ENCODE measurements at regions not wholly inside any gene's neighbourhood (a gene's known extent, or its start where the extent isn't known, plus 50 kb on each side); places are given as distances from the start of the nearest gene placed in this dataset.

- H3K9me3 ChIP-seq (ENCODE audit: control insufficient read depth, insufficient read depth, low read length), result no peaks in the 10 kb centered on the region
- no peaks in the 10 kb centered on the region for H3K27me3 ChIP-seq (ENCODE audit: control insufficient read depth, low read length)
- H3K4me2 ChIP-seq (ENCODE audit: low read length), result no peak overlapping the region
- no peaks in the 10 kb centered on the region for H3K36me3 ChIP-seq (ENCODE audit: control insufficient read depth, low read length)
- TF ChIP-seq EZH2phosphoT487 (IDR thresholded peaks at IDR 0.05; ENCODE audit: borderline replicate concordance, low read length), result no peak
- TF ChIP-seq CTCF (IDR thresholded peaks at IDR 0.05; ENCODE audit: low read depth, low read length, poor library complexity, severe bottlenecking), result no peak
- H3K79me2 ChIP-seq (ENCODE audit: control insufficient read depth, low read length), result no peaks in the 10 kb centered on the region
- H3F3A ChIP-seq (ENCODE audit: control insufficient read depth, insufficient read depth), result no peaks in the 10 kb centered on the region
- no peaks in the 10 kb centered on the region for H3K9me2 ChIP-seq (replicated peaks; ENCODE audit: control insufficient read depth, low read length)
- peaks cover 4% of the 10 kb centered on the region; the same call in 1 of the 2 replicates for H3K4me1 ChIP-seq (ENCODE audit: control insufficient read depth, low read length)
- H4K20me1 ChIP-seq (ENCODE audit: control insufficient read depth, insufficient read depth, low read depth, low read length), result no peaks in the 10 kb centered on the region; the same call in 1 of the 2 replicates
- H3K4me3 ChIP-seq (ENCODE audit: low read length), result no peak overlapping the region
- no peak overlapping the region for H3K27ac ChIP-seq (ENCODE audit: low read depth, low read length)
Measured at GRCh38 chr22:49546811-49547585, 280.7 kb downstream of the BRD1 start.

- H3K4me1 ChIP-seq (ENCODE audit: control insufficient read depth, low read length), result peaks cover 4% of the 10 kb centered on the region; the same call in 1 of the 2 replicates
- no peak overlapping the region for H3K27ac ChIP-seq (ENCODE audit: low read depth, low read length)
- no peaks in the 10 kb centered on the region for H3F3A ChIP-seq (ENCODE audit: control insufficient read depth, insufficient read depth)
- H3K4me3 ChIP-seq (ENCODE audit: low read length), result no peak overlapping the region
- H3K36me3 ChIP-seq (ENCODE audit: control insufficient read depth, low read length), result no peaks in the 10 kb centered on the region
- no peaks in the 10 kb centered on the region for H3K9me3 ChIP-seq (ENCODE audit: control insufficient read depth, insufficient read depth, low read length)
- H3K79me2 ChIP-seq (ENCODE audit: control insufficient read depth, low read length), result no peaks in the 10 kb centered on the region
- H3K9me2 ChIP-seq (replicated peaks; ENCODE audit: control insufficient read depth, low read length), result no peaks in the 10 kb centered on the region
- H3K4me2 ChIP-seq (ENCODE audit: low read length), result no peak overlapping the region
- no peaks in the 10 kb centered on the region for H3K27me3 ChIP-seq (ENCODE audit: control insufficient read depth, low read length)
- TF ChIP-seq CTCF (IDR thresholded peaks at IDR 0.05; ENCODE audit: low read depth, low read length, poor library complexity, severe bottlenecking) (no peak), EZH2phosphoT487 (IDR thresholded peaks at IDR 0.05; ENCODE audit: borderline replicate concordance, low read length) (no peak)
- no peaks in the 10 kb centered on the region for H4K20me1 ChIP-seq (ENCODE audit: control insufficient read depth, insufficient read depth, low read depth, low read length)
Measured at GRCh38 chr22:49545606-49546005, 282.1 kb downstream of the BRD1 start.

GRCh38 chr22:49544286-49544685, 283.4 kb downstream of the BRD1 start:
- TF ChIP-seq EZH2phosphoT487 (IDR thresholded peaks at IDR 0.05; ENCODE audit: borderline replicate concordance, low read length) (no peak), CTCF (IDR thresholded peaks at IDR 0.05; ENCODE audit: low read depth, low read length, poor library complexity, severe bottlenecking) (no peak)

More at GRCh38 chr22:49544286-49544685, 283.4 kb downstream of the BRD1 start:
- H3K27me3 ChIP-seq (ENCODE audit: control insufficient read depth, low read length), result no peaks in the 10 kb centered on the region
- H3K79me2 ChIP-seq (ENCODE audit: control insufficient read depth, low read length), result no peaks in the 10 kb centered on the region
- H3K9me2 ChIP-seq (replicated peaks; ENCODE audit: control insufficient read depth, low read length), result no peaks in the 10 kb centered on the region
- H3K27ac ChIP-seq (ENCODE audit: low read depth, low read length), result no peak overlapping the region
- H3F3A ChIP-seq (ENCODE audit: control insufficient read depth, insufficient read depth), result no peaks in the 10 kb centered on the region
- peaks cover 4% of the 10 kb centered on the region; the same call in 1 of the 2 replicates for H3K4me1 ChIP-seq (ENCODE audit: control insufficient read depth, low read length)
- no peaks in the 10 kb centered on the region for H3K36me3 ChIP-seq (ENCODE audit: control insufficient read depth, low read length)
- H3K4me3 ChIP-seq (ENCODE audit: low read length), result no peak overlapping the region
- H4K20me1 ChIP-seq (ENCODE audit: control insufficient read depth, insufficient read depth, low read depth, low read length), result no peaks in the 10 kb centered on the region
- no peak overlapping the region for H3K4me2 ChIP-seq (ENCODE audit: low read length)
- no peaks in the 10 kb centered on the region for H3K9me3 ChIP-seq (ENCODE audit: control insufficient read depth, insufficient read depth, low read length)
